COLO829 (cell line): ENCODE measurements at regions not wholly inside any gene's neighbourhood (a gene's known extent, or its start where the extent isn't known, plus 50 kb on each side); places are given as distances from the start of the nearest gene placed in this dataset.
"Not testable (repeated sequence)": the region's sequence is repeated elsewhere in the genome, so short reads cannot be mapped to it uniquely, and the experiment has no call there.

Source experiments
- DNase-seq: peaks from one replicate; pipeline ENCODE4 v3.0.0; 2012; ENCODE audit warnings: low spot score

DNA sequence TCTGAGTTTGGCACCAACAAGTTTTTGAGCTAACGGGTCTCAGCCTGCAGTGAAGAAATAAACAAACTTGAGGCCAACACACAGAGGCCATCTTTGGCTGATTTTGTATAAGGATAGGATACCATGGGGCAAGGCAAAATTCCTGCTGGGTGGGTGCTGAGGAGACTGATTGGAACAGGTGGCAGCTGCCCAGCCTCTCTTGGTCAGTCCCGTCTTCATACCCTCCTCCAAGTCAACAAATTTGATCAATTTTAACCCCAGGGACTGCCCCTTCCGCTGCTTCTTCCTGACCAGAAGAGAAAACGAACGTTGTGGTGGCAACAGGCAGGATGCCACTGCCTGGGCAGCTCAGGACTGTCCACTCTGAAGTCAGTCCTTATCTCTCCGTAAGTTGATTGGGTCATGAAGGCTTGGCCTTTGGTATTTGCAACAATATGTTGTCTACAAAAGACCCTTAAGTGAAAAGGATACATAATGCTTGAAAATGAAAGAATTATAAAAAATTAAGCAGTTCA lies 139.3 kb downstream of the SPP2 start:
- DNase-seq: no peak

DNA sequence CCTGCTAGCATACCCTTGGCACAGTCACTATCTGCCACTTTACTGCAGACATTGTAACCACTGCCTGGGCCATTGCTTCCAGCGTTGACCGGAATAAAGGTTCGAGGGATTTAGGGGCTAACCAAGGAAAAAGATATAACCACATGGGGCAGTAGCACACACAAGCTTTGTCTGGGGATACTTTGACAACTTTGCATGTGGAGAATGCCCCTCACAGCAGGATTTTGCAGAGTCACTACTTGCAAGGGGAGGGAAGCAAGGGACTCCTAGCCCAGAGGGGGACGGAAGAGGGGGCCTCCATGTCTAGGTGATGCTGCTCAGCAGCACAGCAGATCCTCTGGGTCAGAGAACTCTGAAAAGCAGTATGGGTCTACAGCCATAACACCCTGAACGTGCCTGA lies 138.7 kb downstream of the SPP2 start:
- DNase-seq: no peak

DNA sequence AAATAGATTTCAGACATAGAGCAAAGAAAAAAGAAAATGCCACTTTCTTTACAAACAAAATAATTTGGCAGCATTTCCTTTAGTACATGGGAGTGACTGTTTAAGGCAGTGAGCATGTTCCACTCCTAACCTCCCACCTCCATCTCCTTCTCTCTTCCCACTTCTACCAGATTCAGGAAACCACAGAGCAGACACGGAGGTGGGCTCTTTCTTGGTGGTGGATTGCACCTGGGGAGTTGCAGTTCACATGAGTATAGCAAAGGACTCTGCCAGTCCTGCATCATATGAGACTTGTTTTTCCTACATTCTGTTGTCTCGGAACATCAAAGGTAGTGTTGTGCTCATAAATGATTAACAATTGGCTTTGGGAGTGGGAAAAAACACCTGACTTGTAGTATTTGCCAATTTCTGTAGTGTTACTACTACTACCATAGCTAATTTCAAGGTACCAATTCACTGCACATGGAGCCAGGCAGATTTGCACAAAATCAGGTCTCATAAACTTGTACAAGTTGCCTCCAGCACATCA lies 137.2 kb downstream of the SPP2 start:
- no peak for DNase-seq

DNA sequence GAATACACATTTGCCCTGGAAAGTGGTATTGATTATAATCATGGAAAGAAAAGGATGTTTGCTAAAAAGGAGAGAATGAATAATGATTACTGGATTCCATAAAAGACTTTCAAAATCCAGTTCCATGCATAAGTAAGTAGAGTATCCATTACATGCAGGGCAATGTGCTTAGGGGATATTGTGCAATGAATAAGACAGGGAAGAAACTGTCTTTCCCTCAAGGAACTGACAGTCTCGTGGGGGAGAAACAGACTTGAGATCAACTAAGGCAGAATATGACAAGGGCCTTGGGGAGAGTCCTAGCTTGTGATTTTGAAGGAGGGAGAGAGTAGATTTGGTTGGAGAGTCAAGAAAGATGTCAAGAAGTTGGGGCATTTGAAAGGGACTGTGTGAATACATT lies 130.6 kb downstream of the SPP2 start:
- DNase-seq: no peak

DNA sequence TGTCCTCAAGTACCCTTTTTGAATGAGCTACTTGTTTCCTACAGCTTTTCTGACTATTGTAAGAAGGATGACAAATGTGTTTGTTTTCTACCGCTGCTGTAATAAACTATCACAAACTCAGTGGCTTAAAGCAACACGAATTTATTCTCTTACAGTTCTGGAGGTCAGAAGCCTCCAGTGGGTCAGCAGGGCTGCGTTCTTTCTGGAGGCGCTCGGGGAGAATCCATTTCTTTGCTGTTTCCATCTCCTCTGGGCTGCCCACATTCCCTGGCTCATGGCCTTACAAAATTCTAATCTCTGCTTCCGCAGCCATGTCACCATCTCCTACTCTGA lies 128.5 kb downstream of the SPP2 start:
- no peak for DNase-seq

DNA sequence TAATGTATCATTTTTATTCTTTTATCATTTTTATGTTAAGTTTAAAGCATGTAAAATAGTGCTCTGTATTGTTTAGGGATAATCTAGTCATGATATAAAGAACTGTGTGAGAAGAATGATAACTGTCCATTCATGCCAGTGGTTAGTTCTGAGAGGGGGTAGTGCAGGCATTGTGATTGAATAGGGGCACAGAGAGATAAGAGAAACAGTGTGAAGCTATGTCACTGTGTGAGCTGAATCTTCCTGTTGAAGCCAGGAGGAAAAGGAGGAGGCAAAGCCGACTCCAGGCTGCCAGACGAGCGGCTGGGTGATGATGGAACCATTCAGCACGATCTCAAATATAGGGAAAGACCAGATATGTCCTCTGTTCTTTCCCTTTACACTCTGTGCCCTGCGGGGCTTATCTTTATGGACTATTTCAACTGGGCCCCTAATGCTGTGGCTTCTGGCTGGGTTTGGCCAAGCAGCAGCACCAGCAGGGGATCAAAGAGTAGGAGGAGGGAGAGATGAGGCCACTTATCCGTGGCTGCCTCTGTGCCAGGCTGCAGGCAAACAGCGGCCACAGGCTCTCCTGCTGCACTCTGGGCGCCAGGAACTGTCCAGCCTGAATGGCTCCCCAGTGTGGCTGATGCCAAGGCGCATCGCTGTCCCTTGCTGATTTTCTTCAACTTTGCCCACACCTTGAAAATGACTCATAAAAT lies 128.0 kb downstream of the SPP2 start:
- peak; percentile 61 for DNase-seq

DNA sequence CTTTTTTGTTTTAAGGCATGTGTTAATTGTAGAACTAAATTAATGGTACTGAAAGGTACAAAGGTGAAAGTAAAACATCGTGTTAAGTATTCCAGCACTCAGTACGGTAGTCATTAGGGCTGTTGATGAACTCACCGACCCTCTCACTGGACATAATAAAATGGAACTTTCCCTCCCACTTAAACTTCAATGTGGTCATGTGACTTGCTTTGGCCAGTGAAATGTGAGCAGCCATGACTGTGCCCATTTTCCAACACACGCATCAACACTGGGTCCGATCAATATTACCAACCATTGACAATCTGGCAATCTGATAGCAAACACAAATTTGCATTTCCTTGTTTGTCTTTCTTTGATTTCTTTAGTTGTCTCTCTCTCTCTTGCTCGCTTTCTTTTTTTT lies 125.1 kb downstream of the SPP2 start:
- no peak for DNase-seq

DNA sequence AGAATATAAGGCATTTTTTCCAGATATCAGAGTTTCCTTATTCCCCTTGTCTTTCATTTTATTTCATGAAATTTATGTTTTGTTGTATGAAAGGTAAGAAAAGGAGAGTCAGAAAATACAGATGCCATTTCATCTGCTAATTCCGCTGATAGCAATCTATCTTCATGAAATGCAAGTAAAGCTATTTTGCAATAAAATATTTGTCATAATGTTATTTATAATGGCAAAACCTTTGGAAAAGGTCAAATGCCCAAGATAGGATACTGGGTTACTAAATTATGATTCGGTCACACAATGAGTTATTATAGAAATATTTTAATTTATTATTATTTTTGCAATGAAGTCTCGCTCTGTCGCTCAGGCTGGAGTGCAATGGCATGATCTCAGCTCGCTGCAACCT lies 124.2 kb downstream of the SPP2 start:
- DNase-seq: no peak

DNA sequence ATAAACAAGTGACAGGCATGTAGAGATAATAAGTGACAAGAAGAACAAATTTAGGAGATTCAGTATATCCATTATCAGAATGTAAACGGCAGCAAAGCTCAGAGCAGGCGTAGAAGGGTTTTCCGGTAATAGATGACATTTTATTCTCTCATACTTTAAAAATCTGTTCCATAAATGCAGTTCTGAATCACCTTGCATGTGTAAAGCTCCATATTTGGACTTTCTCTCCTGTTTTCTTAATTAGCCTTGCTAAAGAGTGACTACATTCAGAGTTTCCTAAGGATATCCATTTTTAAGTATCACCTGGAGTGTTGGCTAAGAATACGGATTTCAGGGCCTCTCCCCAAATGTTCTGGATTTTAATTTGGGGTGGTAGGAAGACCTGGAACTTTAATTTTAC lies 122.0 kb downstream of the SPP2 start:
- DNase-seq: no peak

DNA sequence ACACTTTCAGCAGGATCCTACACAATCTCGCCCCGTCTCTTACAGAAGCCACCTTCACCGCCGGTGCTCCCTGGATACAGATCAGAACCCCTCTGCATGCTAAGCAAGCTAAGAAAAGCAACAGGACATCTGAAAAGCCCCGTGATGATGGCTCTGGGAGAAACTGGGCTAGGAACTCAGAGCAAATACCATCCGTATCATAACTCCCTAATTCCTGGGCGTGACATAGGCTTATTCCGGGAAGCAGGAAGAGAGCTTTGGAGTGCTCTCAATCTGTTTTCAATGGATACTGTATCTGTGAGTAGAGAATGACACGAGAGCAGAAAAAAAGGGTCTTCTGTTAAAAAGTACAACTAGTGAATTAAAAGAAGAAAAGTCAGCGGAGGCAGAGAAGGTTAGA lies 121.6 kb downstream of the SPP2 start:
- no peak for DNase-seq

DNA sequence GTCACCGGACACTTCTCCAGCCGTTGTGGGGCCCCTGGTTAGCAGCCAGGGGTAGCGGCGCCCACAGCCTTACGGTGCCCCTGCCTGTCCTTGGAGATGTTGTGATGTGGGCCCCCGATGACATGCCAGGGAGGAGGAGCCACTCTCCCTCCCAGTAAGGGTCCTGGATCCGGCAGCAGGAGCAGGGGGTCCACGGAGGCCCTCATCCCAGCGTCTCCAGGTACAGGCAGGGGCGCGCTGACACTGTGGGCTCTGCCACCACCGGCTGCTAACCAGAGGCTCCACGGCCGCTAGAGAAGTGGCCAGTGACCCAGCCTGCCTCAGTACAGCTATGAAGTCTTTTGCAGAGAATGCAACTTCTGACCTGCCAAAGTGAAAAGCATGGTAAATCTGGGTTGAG lies 121.2 kb downstream of the SPP2 start:
- DNase-seq: no peak

DNA sequence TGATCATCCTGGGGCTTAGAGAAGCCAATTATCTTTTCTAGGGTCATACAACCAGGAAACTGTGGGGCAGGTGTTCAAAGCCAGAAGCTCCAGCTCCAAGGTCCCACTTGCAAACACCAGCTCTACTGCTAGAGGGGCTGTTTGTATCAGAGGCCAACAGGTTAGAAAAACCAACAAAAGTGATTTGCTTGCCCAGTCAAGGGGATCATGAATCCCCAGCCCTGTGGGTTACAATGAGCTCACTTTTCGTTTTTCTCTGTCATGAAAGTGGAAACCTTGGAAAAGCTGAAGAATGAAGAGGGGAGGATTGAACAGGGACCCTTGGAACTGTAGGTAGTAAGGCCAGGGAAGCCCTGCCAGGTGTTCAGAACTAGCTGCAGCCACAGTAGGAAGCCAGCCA lies 119.2 kb downstream of the SPP2 start:
- no peak for DNase-seq

DNA sequence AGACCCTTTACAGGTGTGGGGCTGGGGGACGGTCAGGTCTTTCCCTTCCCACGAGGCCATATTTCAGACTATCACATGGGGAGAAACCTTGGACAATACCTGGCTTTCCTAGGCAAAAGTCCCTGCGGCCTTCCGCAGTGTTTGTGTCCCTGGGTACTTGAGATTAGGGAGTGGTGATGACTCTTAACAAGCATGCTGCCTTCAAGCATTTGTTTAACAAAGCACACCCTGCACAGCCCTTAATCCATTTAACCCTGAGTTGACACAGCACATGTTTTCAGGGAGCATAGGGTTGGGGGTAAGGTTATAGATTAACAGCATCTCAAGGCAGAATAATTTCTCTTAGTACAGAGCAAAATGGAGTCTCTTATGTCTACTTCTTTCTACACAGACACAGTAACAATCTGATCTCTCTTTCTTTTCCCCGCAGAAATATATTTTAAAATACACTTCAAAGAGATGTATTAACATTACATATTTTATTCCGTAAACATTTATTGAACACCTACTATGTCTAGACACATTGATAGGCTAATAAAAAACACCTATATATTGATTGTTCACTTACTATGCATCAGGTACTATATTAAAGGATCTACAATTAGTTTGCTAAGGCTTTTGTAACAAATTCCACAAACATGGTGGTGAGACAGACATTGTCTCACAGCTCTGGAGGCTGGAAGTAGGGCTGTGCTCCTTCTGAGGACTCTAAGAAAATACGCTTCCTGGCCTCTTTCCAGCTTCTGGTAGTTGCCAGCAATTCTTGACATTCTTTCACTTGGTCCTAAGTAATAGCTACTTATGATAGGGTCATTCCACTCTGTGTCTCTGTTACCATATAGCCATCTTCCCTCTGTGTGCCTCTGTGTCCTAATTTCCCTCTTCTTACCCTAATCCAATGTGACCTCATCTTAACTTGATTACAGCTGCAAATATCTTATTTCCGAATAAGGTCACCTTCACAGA lies 118.4 kb downstream of the SPP2 start:
- not testable (repeated sequence) for DNase-seq

DNA sequence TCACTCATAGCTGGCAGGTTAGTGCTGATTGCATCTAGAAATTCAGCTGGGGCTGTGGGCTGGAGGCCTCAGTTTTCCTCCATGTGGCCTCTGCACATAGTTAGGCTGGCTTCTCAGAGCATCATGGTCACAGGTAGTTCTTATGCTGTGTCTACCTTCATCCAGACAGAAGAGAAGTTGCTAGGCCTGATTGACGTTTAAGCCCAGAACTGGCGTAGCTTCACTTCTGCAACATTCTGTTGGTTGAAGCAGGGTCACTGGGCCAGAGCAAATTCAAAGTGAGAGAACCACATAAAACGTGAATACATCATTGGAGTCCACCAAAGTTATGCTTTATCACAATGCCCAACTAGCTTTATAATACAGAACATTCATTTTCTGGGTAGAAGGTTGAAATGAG lies 116.0 kb downstream of the SPP2 start:
- no peak for DNase-seq

DNA sequence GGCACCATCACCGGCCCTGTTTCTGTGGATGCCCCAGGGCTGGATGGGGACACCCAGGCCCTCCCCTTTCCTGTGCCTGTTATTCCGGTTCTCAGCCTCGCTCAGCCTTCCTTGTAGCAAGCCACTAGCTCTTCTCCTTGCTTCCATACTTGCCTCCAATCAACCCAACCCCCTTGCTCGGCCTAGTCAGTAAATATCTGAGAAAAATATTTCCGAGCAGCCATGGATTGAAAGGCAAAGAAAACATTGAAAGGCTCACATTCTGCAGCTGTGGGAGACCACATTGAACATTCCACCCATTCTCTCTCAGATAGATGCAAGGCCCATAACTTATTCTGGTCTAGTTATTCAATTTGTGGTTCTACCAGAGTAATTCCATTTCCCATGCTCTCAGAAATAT lies 114.9 kb downstream of the SPP2 start:
- DNase-seq: no peak

DNA sequence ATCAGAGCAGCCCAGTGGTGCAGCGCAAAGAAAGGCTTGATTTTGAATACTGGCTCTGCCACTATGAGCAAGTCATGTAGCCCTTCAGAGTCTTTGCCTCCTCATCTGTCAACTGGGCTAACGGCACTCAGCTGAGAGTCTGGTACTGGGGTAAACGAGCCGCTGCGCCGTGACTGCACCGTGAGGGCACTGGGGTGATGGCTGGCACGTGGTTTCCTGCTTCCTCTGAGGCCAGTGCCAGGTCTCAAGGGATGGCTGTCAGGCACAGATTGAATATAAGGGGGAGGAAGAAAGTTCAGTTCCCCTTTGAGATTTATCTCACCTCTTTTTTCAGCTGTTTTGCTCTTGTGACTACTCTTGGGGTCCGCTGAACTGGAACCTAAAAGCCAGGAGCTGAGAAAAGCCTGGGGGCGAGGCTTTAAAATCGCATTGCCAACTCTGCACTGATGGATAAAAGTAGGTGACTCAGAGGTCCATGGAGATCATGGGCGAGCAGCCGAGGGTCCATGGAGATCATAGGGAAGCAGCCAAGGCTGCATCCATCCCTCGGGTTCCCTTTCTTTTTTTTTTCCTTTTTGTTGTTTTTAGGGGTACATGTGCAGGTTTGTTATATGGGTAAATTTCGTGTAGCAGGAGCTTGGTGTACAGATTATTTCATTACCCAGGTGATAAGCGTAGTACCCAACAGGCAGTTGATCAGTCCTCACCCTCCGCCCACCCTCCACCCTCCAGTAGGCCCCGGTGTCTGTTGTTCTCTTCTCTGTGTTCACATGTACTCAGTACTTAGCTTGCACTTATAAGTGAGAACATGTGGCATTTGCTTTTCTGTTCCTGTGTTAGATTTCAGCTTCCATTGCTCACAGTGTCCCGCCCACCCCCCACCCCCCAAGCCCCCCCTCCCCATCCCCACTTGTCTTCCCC lies 114.3 kb downstream of the SPP2 start:
- DNase-seq: no peak

DNA sequence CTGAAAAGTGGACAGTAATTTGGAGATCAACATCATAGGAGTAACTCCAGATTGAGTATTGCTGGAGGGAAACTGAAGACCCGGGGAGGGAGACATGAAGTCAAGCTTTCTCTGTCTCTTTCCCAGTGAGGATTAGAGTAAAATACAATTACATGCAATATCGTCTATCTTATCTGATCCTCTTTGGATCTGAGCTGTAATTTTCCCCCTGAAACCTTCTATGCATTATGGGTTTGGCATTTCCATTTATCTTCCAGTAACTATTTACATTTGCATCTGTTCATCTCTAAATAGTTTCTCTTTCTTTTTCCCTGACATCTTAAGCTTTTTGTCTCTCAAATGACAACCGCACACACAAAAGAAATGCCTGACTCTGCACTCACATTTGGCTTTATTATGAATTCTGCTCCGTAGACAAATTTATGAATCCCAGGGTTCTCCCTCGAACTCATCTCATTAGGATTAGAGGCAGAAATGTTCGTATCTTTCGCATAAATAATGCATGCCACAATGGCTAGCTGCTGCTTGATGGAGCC lies 113.1 kb downstream of the SPP2 start:
- DNase-seq: no peak

DNA sequence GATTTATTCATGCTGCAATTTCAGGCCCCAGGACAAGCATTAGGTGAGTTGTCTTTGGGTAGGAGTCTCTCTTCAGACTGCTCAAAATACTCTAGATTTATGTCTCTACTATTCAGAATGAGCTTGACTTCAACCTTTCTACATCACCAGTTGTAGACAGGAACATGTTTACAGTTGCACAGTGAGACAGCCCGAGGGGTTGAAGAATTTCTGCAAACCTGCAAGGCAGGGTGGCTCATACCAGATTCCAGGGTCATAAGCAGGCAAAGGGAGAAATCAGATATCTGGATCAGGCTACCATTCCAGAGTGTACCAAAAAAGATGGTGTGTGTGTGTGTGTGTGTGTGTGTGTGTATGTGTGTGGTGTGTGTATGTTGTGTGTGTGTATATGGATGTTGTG lies 112.4 kb downstream of the SPP2 start:
- no peak for DNase-seq

DNA sequence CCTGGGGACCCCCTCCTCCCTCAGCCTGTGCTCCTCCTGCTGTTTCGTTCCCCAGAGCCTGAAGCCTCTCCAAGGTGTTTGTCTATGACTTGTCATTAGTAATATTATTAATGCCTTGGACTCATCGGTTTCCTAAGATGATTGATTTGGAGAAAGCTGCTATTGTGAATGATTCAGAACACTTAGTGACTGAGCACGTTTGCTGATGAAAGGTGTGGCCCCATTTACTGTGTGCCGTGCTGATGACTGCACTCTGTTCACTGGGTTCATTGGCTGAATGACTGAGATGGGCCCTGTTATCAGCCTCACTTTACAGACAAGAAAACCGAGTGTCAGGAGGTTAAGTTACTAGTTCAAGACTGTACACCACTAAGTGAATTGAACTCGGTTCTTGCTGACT lies 111.4 kb downstream of the SPP2 start:
- DNase-seq: no peak

DNA sequence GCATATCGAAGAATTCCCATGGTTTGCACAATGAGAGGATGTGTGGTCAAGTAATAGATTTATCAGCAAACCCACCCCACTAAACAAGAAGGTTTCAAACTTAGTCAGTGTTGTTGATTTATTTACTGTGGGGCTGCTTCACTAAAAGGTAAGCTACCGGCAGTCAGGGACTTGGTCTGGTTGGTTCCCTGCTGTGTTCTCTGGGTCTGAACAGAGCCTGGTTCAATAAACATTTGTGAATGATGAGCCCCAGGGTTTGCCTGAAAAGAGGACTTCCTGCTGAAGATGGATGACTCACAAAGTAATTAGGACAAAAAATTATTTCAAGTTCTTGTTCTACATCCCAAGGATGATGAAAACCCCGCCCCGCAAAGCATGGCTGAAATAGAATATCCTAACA lies 108.3 kb downstream of the SPP2 start:
- peak; percentile 92 for DNase-seq

DNA sequence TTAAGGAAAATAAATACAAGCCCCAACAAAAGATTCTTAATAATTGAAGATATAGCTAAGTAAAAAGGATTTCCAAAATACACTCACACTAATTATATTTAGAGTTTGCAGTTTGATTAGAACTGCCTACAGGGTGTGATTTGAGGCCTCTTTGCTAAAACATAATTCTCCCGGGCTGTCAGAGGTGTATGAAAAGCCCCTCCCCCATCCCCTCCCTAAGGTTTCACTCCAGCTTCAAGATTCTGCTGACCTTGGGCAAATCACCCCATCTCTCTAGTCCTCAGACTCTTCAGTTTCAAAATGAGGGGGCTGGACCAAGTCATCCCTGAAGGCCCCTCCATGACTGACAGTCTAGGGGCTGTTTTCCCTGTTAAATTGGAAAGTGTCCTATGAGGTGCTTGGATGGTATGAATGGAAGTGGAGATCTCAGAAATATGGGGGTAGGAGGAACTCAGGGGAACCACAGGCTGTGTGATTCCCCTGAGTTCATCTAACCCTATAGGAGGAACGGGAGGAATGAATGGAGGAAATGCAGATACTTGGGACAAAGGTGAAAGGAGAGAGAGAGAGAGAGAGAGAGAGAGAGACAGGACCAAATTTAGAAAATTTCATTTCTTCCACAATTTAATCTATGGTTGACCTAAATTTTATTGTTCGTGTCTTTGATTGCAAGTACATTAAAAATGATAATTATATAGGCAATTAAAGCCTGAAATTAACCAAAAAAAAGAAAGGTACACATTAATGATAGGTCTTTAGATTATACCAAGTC lies 107.5 kb downstream of the SPP2 start:
- DNase-seq: no peak
